GM19351 (cell line): ENCODE measurements at regions not wholly inside any gene's neighbourhood (a gene's known extent, or its start where the extent isn't known, plus 50 kb on each side); places are given as distances from the start of the nearest gene placed in this dataset.

Experiments
- ATAC-seq: cut with Tn5 transposase; IDR thresholded peaks from one replicate; pipeline ENCODE4 v1.9.1; 2021; ENCODE audit warnings: mild to moderate bottlenecking, moderate library complexity; ENCODE audit not compliant: unreplicated experiment

- ATAC-seq: no peak
Observed at GRCh38 chrX:14476205-14476604, 53.1 kb upstream of the GLRA2 start.

GRCh38 chrX:14449773-14450172, 79.6 kb upstream of the GLRA2 start:
- ATAC-seq: no peak

DNA sequence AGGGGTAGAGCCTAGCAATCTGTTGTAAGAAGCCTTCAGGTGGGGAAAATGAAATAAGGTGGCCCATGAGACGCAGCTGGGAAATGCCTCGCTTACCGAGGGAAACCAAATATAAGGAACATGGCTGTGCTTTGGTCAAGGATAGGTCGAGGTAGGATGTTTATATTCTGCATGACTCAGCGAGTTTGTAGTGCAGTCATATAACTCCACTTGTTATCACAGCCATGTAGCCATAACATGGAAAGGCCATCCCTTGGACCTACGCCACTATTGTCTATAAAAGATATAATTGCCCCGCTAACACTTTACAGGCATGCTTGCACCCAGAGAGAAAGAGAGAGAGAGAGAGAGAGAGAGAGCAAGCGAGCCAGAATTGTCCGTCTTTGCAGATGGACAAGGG, 80.9 kb upstream of the GLRA2 start:
- no peak for ATAC-seq

DNA sequence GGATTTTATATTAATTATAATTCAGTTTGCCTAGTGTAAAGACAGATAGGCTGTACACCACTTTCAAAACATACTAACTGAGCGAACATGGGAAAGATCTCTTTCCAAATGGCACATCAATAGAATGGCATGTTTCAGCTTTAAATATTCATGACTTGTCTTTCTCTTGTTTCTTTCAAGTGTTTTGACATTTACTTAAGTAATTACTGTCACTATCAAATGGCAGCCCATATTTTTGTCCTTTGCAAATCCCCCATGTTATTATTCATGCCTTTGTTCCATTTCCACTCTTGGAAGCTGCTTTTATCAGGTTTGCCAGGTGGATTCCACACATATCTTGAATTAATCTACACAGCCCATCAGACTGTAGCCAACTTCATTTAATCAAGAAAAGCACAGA, 89.2 kb upstream of the GLRA2 start:
- ATAC-seq: no peak

DNA sequence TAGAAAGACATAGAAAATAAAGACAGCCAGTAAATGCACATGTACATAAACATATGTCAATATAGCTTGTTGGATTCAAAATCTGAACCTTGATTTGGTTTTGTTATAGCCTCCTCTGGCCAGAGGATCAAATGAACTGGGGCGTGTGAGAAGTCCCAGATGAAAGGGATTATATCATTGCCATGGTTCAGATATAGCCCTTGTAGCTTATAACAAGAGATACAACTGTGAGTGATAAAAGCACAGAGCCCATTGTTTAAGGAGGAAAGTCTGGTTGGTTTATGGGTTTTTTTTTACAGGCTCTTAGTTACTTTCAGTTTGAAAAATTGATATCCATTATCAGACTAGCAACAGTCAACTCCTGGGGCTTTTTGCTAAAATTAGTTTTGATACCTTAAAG, 101.7 kb upstream of the GLRA2 start:
- ATAC-seq: no peak

DNA sequence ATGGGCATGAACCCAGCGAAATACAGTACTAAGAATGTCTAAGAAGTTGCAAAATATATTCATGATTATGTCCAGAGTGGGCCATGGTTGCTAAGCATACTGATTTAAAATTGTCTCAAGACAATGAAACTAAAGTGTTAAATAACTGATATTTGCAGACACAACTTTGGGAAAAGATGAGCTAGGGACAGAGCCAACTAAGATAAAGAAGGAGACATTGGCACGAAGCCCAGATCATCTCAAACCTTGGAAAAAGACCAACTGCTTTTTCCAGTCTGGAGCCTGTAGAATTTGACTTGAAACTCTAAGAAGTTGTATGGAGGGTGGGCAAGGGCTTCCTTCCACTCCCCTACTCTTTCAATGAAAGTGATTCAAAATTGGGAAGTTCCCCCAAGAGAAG, 108.5 kb upstream of the GLRA2 start:
- ATAC-seq: no peak

DNA sequence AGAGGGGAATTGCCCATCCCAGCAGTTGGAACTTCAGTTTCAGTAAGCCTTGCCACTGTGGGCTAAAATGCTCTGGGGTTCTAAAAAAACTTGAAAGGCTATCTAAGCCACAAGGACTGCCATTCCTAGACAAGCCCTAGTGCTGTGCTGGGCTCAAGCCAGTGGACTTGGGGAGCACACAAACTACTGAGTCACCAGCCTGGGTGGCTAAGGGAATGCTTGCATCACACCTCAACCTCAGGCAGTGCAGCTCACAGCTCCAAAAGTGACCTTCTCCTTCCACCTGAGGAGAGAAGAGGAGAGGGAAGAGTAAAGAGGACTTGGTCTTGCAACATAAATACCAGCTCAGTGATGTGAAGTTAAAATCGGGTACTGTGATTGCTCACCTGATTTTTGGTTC, 116.7 kb upstream of the GLRA2 start:
- no peak for ATAC-seq

DNA sequence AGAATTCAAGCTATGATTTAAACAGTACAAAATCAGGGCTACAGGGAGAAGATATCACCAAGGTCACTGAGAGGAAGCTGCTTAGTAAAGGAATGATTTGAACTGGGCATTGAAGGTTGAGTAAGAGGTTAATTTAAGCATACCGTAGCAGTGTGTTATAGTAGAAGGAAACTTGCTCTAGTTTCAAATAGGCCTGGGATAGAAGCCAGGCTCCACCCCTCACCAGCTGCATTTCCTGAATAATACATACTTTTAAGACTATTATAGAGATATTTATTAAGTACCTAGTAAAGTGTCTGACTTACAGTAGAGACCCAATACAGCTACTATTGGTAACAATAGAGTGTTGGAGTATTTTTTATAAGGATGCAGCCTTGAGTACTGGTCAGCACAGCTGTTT, 118.0 kb upstream of the GLRA2 start:
- ATAC-seq: no peak

DNA sequence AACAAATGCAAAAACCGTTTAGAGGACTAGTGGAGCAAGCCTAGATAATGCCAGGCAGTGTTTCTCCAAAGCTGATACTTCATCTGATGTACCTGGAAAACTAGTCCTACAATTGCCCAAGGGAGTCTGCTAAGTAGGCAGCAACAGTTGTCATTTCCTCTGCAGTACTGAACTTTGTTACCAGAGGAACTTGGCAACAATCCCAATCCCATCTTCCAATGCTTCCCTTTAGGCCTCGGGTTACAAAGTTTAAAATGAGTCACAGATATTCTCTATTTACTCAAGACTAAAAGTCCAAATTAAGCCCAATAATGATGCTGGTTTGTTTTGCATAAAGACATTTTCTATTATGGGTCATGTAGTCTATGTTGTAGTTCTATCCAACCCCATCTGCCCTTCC, 120.0 kb upstream of the GLRA2 start:
- no peak for ATAC-seq

GRCh38 chrX:14406225-14406624, 123.1 kb upstream of the GLRA2 start:
- no peak for ATAC-seq

GRCh38 chrX:14398725-14399124, 130.6 kb upstream of the GLRA2 start:
- ATAC-seq: no peak

GRCh38 chrX:14389682-14390081, 139.7 kb upstream of the GLRA2 start:
- no peak for ATAC-seq

DNA sequence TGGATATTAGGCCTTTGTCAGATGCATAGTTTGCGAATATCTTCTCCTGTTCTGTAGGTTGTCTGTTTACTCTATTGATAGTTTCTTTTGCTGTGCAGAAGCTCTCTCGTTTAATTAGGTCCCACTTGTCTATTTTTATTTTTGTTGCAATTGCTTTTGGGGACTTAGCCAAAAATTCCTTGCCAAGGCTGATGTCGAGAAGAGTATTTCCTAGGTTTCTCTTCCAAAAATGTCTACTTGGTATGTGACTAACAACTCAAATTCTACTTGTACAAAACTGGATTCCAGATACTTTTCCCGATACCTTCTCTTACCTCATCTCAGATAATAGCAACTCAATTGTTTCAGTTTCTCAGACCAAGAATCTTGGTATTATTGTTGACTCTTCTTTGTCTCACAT, 142.4 kb upstream of the GLRA2 start:
- no peak for ATAC-seq

- no peak for ATAC-seq
Observed at GRCh38 chrX:14380044-14380443, 149.3 kb upstream of the GLRA2 start.

GRCh38 chrX:14377427-14377826, 151.9 kb upstream of the GLRA2 start:
- ATAC-seq: no peak

DNA sequence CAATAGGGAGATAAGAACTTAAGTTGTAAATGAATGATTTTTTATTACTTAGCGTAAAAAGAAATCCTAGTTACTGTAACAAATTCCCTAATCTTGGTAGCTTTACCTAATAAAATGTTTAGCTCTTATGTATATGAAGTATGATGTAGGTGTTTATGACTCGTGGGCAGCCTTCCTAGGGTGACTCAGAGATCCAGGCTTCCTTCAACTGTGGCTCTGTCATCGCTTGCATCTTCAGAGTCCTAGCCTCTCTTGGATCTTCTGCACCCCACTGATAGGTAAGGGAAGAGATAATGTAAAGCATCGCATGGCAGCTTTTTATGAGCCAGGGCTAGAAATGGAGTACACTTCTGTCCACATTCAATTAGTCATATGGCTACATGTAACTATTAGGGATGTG, 165.6 kb upstream of the GLRA2 start:
- ATAC-seq: no peak

- no peak for ATAC-seq
Observed at GRCh38 chrX:14362721-14363120, 166.6 kb upstream of the GLRA2 start.

DNA sequence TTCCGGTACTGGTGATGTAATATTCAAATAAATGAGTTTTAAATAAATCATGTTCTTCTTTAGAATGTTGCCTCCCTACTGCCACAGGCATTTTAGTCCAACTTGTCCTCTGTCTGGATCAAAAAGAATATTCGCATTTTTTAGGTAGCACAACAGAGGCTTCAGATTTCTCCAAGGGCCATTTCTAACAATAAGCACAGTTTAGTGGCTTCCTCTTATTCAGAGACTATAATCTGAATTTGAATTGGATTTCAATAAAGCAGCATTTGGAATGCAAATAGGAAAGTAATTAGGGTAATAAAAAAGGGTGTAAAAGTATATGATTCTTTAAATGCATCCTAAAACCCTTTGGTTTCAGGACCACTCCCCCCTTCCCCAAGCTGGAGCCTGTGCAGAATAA, 167.9 kb upstream of the GLRA2 start:
- ATAC-seq: no peak

GRCh38 chrX:14359727-14360126, 169.6 kb upstream of the GLRA2 start:
- ATAC-seq: no peak

DNA sequence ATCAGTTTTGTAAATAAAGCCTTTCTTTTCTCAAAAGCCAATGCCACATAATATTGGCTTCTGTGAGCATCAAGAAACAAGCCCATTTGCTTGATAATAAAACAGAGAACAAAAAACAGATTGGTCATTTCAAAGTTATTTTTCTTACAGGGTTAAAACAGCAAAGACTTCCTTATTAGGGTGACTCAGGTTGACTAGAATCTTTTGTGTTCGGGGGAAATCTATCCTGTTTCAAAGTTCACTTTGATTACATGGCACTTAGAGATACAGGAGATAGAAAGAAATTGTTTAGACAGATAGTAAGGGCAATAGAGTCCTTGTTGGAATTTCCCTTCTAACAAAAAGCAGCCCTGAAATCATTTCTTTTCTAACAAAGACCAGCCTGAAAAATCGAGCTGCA, 170.0 kb upstream of the GLRA2 start:
- no peak for ATAC-seq

GRCh38 chrX:14357314-14357713, 172.0 kb upstream of the GLRA2 start:
- ATAC-seq: no peak

GRCh38 chrX:14356401-14356800, 172.9 kb upstream of the GLRA2 start:
- ATAC-seq: no peak

DNA sequence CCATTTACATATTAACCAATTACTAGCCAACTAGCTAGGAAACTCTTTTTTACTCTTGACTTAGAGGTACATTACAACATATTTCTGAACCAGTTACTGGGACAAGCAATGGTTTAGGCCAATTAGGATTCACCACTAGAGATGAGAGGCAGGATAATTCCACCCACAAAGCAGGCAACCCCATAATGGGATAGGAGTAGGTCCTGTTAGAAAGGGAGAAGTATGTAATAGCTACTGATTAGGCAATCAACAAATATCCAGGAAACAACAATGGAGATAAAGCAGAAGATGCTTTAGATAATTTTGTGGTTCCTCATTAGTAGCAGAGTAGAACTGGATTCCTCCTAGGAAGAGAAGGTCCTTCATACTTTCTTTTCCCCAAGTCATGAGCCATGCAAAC, 173.8 kb upstream of the GLRA2 start:
- ATAC-seq: no peak

- no peak for ATAC-seq
Observed at GRCh38 chrX:14354521-14354920, 174.8 kb upstream of the GLRA2 start.
